GM13977 (cell line): ENCODE measurements at regions not wholly inside any gene's neighbourhood (a gene's known extent, or its start where the extent isn't known, plus 50 kb on each side); places are given as distances from the start of the nearest gene placed in this dataset.

Experiments used
- DNase-seq: peaks from one replicate; pipeline ENCODE4 v3.0.0; 2012; ENCODE audit warnings: low spot score
- CTCF ChIP-seq: IDR thresholded peaks from 2 replicates; pipeline ENCODE4 v1.5.1; 2012; ENCODE audit warnings: mild to moderate bottlenecking, control low read depth; ENCODE audit not compliant: insufficient read depth; ENCODE audit errors: extremely low read depth, missing control alignments
- in situ Hi-C: fragments of 300-500 bp; cut with MboI; formaldehyde crosslinking; loops from one replicate; pipeline ENCODE4 v1.12.0; 2022; ENCODE audit warnings: low sequenced_read_pairs, low pct_unique_long_range_greater_than_20kb, mixed read lengths, inconsistent platforms; ENCODE audit not compliant: unreplicated experiment

- in situ Hi-C loops, result no loop called here
- DNase-seq, result no peak
- no peak for TF ChIP-seq CTCF
Measured at GRCh38 chr15:53884441-53884840, 93.8 kb upstream of the UNC13C start.

- in situ Hi-C loops, result no loop called here
- no peak for TF ChIP-seq CTCF
- DNase-seq, result no peak
Measured at GRCh38 chr15:53882311-53882710, 95.9 kb upstream of the UNC13C start.

GRCh38 chr15:53880357-53880756, 97.9 kb upstream of the UNC13C start:
- no peak for TF ChIP-seq CTCF
- in situ Hi-C loops, result no loop called here
- no peak for DNase-seq

GRCh38 chr15:53875711-53876110, 102.5 kb upstream of the UNC13C start:
- in situ Hi-C loops, result no loop called here
- no peak for DNase-seq

GRCh38 chr15:53875139-53875538, 103.1 kb upstream of the UNC13C start:
- no peak for DNase-seq
- in situ Hi-C loops, result no loop called here
- no peak for TF ChIP-seq CTCF

More at GRCh38 chr15:53875711-53876110, 102.5 kb upstream of the UNC13C start:
- no peak for TF ChIP-seq CTCF

- no peak for TF ChIP-seq CTCF
- DNase-seq, result no peak
- in situ Hi-C loops, result no loop called here
Measured at GRCh38 chr15:53872410-53872809, 105.8 kb upstream of the UNC13C start.

GRCh38 chr15:53869806-53870073, 108.5 kb upstream of the UNC13C start:
- no peak for DNase-seq
- no peak for TF ChIP-seq CTCF
- in situ Hi-C loops, result no loop called here
